Right ventricle myocardium inferior (tissue), 1 donor: ENCODE measurements at regions not wholly inside any gene's neighbourhood (a gene's known extent, or its start where the extent isn't known, plus 50 kb on each side); places are given as distances from the start of the nearest gene placed in this dataset.
"Not testable (repeated sequence)": the region's sequence is repeated elsewhere in the genome, so short reads cannot be mapped to it uniquely, and the experiment has no call there.

Experiments used
- ATAC-seq: fragments of 200-7000 bp; cut with Tn5 transposase; one replicate; pipeline ENCODE4 v1.9.1; 2020; ENCODE audit warnings: mild to moderate bottlenecking, moderate library complexity
- DNase-seq: peaks from one replicate; pipeline ENCODE4 v3.0.0; 2021; ENCODE audit errors: missing footprints
- intact Hi-C: fragments of 100-400 bp; cut with DNase I; formaldehyde crosslinking; loops from one replicate; pipeline ENCODE4 v1.11.0; 2022
- donor health status: DM: no; HTN: yes; CAD: no; lungs with severe emphysema.

DNA sequence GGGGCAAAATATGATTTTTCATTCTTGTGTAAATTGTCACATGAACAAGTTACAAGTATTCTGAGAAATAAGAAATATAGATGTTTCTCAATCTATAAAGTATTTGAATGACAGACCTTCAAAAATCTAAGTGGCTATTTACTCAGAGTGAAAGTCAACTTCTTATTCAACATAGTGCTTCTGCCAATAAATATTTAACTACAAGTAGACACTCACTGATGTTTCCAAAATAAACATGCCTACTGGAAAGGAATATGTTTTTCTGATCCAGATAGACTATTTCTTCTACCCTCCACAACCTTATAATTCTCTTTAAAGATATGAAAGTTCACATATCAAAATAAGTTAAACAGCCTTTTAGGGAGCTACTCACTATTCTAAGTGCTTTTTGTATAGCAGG, 296.3 kb downstream of the DSC3 start:
- intact Hi-C loops: no loop called here
- ATAC-seq: no peak

DNA sequence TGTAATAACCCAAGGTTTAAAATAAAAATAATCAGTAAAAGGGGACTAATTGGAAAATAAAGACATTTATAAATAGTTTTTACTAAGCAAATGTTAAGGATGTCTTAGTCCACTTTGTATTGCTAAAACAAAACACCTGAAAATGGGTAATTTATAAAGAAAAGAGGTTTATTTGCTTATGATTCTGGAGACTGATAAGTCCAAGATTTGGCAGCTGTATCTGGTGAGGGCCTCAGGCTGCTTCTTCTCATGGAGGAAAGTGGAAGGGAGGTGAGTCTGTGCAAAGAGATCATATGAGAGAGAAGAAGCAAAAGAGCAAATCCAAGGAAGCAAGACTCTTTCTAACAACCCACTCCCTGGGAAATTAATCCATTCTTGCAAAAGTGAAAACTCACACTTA, 299.5 kb downstream of the DSC3 start:
- no peak for DNase-seq
- ATAC-seq: no peak
- intact Hi-C loops: no loop called here

More for the DNA sequence above, 296.3 kb downstream of the DSC3 start:
- DNase-seq: no peak

DNA sequence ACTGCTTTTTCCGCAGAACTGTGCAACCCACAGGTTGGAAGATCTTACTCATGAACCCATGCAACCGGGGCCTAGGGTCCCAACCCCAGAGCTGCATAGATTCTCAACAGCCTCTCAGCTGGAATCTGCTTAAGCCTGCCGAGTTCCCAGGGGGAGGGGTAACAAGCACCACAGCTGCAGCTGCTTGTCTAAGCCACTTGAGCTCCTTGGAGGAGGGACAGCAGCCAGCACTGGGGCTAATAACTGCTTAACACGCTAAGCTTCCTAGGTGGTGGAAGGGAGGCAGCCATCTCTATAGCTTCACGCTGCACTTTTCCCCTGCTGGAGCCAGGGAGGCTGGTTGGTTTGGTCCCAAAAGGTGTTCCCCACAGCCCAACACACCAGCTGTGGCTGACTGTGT, 311.6 kb downstream of the DSC3 start:
- DNase-seq: peak; percentile 42
- ATAC-seq: no peak
- intact Hi-C loops: no loop called here

DNA sequence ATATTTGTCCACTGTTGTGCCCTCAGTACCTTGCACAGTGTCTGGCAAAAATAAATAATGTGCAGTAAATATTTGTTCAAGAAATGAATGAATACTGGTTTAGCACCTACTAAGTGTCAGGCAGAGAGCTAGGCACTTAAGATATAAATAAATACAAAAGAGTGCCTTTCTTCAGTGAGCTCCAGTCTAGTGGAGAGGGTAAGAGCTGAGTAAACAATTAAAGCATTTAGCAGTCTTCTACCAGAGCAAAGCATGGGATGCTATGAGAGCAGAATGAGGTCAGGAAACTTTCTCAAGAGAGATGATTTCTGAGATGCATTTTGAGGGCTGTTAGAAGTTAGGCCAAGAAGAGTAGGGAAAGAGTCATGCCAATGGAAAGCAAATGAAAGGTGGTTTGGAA, 314.7 kb downstream of the DSC3 start:
- ATAC-seq: no peak
- no peak for DNase-seq
- intact Hi-C loops: no loop called here

DNA sequence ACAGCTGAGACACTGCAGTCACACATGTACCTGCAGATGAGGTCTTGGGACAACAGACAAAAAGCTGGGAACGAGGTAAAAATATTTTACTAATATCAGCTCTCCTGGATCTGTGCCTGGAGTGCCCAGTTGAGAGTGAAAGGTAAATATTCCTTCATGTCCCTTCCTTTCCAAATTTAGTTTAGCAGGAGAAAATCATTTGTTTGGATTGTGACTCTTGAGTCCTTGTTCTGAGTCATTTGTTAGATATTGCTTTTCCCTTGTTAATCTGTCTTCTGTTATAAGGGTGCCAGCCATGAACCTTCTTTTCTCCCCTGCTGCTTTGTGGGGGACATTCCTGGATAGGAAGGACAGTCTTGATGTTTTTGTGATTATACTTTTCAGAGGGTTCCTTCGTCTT, 329.2 kb downstream of the DSC3 start:
- ATAC-seq (no peak), DNase-seq (no peak)
- intact Hi-C loops: no loop called here

DNA sequence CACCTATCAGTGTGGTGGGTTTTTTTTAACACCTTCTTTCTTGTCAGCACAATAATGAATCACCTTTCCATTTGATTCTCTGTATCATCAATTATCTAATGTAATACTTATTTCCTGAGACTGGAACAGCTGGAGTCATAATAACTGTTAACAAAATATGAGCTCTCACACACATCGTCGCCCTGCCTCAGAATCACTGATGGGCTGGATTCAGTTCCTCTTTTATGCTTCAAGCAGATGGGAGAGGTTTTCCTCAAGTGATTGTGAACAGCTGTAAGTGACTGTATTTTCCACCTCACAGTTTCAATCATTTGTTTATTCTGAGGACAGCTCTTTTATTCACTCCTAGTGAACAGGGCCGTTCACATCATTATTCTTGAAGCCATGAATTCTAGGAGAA, 330.2 kb downstream of the DSC3 start:
- no peak for ATAC-seq
- intact Hi-C loops: no loop called here
- no peak for DNase-seq

DNA sequence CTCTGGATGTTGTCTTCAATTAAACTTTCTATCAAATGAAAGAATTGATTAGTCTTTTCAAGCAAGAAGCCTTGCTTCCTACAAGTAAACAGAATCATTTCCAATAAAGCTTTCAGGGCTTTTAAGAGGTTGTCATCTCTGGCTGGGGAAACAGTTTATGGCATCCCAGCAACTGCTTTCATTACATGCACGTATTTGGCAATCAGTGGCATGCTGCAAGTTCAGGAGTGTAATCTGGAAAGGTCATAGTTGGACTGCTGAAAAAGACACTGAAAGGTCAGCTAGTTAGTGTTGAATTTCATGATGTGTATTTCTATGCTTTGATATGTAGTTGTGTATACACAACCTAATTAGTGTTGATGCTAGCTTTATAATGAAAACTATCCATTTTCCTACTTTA, 332.9 kb downstream of the DSC3 start:
- ATAC-seq (no peak), DNase-seq (no peak)
- intact Hi-C loops: no loop called here

DNA sequence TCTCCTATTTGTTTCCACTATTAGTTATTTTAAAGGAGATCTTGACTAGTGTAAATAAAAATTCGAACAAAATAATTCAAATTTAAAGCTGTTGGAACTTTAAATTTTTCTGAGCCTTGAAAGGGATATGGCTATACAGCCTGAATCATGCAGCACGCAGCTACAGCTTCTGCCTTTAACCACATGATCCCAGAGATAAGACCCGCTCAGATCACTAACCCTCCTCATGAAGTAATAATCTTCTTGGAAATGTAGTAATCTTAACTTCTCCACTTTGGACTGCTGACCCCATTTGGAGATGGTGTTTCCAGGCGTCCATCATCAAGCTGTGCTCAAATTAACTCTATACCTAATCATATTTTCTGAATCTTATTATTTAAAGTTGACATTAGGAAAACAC, 336.6 kb downstream of the DSC3 start:
- intact Hi-C loops: no loop called here

DNA sequence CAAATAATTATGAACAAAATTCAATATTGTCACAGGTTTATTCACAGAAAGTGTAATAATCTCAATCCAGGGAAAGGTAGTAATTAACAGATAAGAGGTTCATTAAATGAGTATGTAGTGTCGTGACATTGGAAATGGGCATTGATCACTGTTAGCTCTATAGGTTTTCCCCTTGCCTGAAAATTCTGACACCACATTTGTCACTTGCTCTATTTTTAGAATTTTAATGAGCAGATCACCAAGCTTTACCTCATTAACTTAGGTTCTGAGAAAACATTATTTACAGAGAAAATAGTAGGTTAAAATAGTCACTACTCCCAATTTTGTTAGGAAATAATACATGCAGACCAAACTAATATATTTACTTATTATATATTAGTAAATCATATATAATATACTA, 344.0 kb downstream of the DSC3 start:
- DNase-seq (no peak), ATAC-seq (no peak)
- intact Hi-C loops: no loop called here

More for the DNA sequence above, 336.6 kb downstream of the DSC3 start:
- DNase-seq: no peak
- ATAC-seq: no peak

DNA sequence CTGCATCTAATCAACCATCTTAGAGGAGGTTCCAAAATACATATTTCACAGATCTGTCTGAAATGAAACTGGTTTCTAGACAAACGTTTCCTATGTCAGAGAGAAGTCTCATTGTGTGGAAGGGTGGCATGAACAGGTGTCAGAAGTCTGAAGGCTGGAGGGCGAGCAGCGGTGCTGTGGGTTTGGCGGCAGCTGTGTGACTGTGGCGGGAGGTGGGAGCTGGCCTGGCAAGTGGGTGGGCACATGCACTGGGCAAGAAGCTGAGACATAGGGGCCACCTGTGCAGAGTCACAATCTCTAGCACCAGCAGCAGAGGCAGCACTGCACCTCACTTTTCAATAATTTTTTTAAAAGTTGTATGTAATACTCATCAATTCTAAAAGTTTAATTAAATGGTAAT, 346.3 kb downstream of the DSC3 start:
- intact Hi-C loops: no loop called here
- DNase-seq (no peak), ATAC-seq (no peak)

DNA sequence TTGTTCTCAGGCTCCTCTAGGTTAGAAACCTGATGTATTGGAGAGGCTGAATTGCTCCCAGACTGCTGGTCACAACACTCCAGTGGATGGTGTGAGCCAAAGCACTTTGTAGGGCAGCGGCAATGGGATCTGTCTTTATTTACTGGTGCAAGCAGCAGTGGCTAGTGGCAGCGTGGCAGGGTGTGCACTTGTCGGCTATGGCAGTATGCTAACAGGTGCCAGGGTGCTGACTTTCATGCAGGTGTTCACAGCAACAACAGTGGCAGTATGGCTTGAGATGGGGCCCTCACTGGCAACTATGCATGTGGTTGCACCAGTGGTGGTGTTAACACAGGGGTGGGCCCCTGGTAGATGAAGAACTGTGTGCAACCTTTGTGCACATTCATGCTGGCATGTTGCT, 347.8 kb downstream of the DSC3 start:
- DNase-seq (no peak), ATAC-seq (no peak)
- intact Hi-C loops: no loop called here

DNA sequence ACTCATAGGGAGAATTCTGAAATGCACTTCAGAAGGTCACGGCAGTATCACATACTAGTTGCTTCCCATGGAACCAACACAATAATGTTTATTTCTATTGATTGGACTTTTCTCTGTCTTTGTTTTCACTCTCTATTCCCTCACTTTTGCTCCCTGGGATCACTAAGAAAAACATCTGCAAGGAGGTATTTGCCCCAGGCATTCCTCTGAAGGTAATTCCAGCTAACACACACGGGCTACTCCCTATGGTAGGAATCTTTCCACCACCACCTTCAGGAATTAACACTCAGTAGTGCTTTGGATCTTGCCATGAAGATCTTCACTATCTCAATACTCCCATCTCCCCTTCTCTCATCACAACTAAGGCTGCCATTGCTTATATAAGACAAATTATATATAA, 353.3 kb downstream of the DSC3 start:
- intact Hi-C loops: no loop called here
- DNase-seq (no peak), ATAC-seq (no peak)

DNA sequence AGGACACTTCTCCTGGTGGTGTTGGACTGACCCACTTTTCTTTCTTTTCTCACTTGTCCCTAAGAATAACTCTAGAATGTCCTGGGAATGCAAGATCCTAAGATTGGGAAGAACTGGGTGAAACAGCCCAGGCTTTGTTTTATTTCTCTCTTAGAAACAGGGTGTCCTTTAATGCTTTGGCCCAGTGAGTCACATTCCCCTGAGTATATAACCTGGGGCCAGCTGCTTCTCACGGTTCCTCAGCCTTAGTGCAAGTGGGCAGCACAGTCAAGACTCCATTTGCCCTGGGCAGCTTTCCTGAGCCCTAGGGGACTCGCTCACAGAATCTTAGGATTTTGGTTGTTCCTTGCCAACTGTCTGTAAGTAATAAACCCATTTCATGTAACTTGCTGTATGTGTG, 355.0 kb downstream of the DSC3 start:
- ATAC-seq (no peak), DNase-seq (no peak)
- intact Hi-C loops: no loop called here

DNA sequence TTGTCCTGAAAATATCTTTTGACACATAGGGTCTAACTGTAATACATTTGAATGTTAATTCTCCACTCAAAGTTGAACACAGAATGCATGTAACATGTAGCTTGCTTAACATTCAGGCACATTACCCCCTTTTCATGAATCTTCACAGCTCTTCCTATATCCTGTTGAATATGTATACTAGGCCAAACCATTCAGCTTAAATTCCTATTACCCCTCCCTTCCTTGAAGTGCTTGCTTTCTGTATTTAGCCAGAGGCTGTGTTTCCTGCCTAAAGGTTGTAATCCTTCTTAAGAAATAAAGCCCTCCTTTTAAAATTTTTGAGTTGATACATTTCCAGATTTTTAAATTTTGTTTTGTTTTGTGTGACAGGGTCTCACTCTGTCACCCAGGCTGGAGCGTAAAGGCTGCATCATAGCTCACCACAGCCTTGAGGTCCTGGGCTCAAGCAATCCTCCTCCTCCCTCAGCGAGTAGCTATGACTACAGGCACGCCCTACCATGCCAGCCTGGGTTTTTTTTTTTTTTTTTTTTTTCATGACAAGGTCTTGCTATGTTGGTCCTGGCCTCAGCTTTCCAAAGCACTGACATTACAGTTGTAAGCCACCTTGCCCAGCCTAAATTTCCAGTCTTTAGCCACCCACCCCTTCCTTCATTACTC, 357.6 kb downstream of the DSC3 start:
- ATAC-seq (no peak), DNase-seq (no peak)
- intact Hi-C loops: no loop called here

DNA sequence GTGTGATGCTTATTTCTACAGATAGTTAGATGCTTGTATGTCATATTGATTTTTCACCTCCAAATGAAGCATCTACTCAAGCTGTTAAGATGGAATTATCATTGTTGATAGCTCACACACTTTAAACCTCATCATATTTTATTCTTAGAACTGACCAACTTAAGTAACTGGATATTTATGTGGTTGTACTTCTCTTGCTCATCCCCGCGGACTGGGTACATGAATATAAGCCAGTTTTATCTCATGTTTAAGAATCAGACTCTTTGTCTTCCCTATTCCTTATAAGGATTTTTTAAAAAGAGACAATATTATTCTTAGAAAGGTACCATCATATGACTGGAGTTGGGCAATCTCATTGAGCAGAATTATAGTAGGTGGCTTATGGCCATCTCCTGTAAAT, 358.7 kb downstream of the DSC3 start:
- intact Hi-C loops: no loop called here
- ATAC-seq: no peak
- DNase-seq: no peak

DNA sequence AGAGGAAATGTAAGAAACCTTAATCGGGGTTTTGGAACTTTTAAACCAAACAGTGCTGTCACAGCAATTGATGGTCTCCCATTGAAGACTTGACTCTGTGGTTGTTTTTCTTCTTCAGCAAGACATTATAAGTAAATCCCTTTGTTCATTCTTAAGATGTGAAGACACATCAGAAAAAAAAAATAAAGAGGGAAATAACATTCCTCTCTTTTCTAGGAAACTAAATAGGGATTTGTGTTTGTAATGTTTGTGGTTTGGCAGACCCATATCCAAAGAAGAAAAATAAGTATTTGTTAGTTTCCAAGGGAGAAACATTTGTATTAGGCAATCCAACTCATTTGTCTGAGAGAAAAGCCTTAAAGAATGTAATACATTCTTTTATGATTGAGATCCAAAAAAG, 359.9 kb downstream of the DSC3 start:
- intact Hi-C loops: no loop called here
- ATAC-seq (no peak), DNase-seq (no peak)

DNA sequence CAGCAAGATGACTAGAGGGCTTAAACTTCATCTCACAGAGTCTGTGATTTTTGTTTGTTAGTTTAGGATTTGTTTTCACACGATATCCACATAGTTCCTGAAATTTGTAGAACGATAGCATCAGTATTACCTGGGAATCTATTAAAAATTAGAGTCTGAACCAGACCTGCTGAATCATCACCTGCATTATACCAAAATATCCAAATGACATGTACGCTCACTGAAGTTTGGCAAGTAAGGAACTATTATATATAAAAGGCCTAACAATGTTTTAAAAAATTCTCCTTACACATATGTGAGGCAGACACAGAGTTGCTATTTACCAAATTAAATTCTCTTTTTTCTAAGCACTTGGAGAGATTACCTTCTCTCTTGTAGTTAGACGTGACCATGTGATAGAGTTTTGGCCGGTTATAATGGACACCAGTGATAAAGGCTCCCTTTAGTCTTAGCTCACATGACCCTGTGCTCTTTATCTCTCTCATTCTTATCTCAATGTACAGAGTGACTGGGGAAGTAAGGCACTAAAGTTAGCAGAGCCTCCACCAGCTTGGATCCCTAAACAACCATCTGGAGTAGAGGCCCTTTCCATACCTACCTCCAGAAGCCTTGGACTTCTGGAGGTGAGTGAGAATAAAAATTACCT, 363.1 kb downstream of the DSC3 start:
- DNase-seq: no peak
- ATAC-seq: no peak

DNA sequence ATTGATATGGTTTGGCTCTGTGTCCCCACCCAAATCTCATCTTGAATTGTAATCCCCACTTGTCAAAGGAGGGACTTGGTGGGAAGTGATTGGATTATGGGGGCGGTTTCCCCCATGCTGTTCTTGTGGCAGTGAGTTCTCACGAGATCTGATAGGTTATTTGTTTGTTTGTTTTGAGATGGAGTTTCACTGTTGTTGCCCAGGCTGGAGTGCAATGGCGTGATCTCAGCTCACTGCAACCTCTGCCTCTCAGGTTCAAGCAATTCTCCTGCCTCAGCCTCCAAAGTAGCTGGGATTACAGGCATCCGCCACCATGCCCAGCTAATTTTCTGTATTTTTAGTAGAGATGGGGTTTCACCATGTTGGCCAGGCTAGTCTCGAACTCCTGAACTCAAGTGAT, 364.7 kb downstream of the DSC3 start:
- intact Hi-C loops, DNase-seq, ATAC-seq: not testable (repeated sequence)

More for the DNA sequence above, 363.1 kb downstream of the DSC3 start:
- intact Hi-C loops: no loop called here

DNA sequence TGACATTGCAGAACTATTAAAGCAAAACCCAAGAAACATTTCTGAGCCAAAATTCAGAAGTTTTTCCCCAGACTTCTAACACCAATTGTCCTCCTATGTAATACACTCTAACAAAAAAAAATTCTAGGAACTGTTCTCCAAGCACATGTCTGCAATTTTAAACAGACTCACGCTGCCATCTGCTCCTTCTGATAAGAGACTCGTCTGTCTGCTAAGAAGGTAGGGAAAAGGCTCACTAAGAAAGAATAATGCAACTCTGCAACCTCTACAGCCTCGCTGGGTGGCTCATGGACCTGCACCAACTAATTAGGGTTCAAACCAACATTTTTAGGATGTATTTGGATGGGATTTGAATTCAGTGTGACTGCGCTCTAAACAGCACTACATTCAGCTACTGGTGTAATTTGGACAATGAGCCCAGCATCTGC, 366.5 kb downstream of the DSC3 start:
- intact Hi-C loops: no loop called here
- DNase-seq (no peak), ATAC-seq (no peak)

DNA sequence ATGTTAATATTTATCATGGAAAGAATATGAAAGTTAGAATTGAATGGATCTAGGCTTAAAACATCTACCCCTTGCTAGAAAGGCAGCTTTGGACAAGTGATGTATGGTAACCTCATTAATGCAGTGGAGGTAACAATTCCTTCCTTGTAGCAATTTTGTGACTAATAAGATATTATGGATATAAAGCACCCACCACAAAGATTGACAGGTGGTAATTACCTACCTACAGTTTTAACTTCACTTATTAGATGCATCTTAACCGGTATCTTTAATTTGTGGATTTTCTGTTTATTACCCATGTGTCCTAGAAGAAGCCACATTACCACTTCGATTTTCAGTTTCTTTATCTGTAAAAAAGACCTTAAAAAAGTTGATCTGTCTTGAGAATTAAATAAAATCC, 367.0 kb downstream of the DSC3 start:
- DNase-seq (no peak), ATAC-seq (no peak)
- intact Hi-C loops: no loop called here

DNA sequence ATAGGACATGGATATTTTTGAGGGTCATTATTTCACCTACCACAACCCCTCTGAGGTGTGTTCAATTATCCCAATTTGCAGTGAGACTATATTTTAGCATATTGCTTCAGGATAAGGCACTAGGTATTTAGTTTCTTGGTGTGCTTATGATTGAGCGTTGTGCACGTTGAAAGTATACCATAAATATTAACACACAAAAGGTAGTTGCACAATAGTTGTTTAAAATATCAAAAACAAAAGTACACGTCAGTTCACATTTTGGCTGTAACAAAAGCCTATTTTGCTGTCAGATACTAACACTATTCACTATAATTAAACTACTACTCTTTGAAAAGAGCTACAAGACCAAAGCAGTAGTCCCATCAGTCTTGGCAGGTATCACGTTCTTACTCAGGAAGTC, 367.5 kb downstream of the DSC3 start:
- intact Hi-C loops: no loop called here
- ATAC-seq: no peak
- no peak for DNase-seq
